ENCODE measurements at regions not wholly inside any gene's neighbourhood (a gene's known extent, or its start where the extent isn't known, plus 50 kb on each side); places are given as distances from the start of the nearest gene placed in this dataset.

GRCh38 chr6:156160007-156160794 lies 617.0 kb upstream of the ARID1B start:
- no peaks in the 10 kb centered on the region for H3K4me1 ChIP-seq (ENCODE audit: control insufficient read depth, insufficient read depth, low read length)
- H4K8ac ChIP-seq (ENCODE audit: low read depth in 2 of 2, low read length in 2 of 2): no peak overlapping the region
- dilution Hi-C loops (cut with HindIII; ENCODE audit: low sequenced_read_pairs, unreplicated experiment) (no loop called here), intact Hi-C loops (cut with micrococcal nuclease) (no loop called here), in situ Hi-C loops (cut with MboI; ENCODE audit: low sequenced_read_pairs) (no loop called here)
- ChIA-PET POLR2A (ENCODE audit: unreplicated experiment) (no interaction called here), CTCF (interaction anchor here (1.2 kb wide), 1 partner anchor 10 kb away, joined by 6 read pairs; no protein-coding TSS in a partner anchor)
- no peak overlapping the region for H2BK20ac ChIP-seq (ENCODE audit: low read depth, low read length)
- no peak overlapping the region for H2AK9ac ChIP-seq (replicated peaks; ENCODE audit: low read depth, low read length, poor library complexity)
- H4K5ac ChIP-seq (ENCODE audit: low read depth, low read length): no peak overlapping the region
- H3K79me1 ChIP-seq (ENCODE audit: low read depth in 1 of 2, low read length in 2 of 2): no peaks in the 10 kb centered on the region
- no peak overlapping the region for H3K18ac ChIP-seq (ENCODE audit: low read depth, low read length)
- TF ChIP-seq MAZ (IDR thresholded peaks at IDR 0.05; ENCODE audit: borderline replicate concordance, low read depth, low read length) (no peak), CEBPB (IDR thresholded peaks at IDR 0.05; ENCODE audit: low read depth, low read length) (no peak), MXI1 (IDR thresholded peaks at IDR 0.05; ENCODE audit: borderline replicate concordance, low read depth, low read length) (no peak), MAFK (IDR thresholded peaks at IDR 0.05; ENCODE audit: low read depth, low read length) (no peak), ELK1 (IDR thresholded peaks at IDR 0.05; ENCODE audit: borderline replicate concordance, low read depth, low read length) (no peak), BHLHE40 (IDR thresholded peaks at IDR 0.05; ENCODE audit: low read depth, low read length) (no peak), RAD21 (IDR thresholded peaks at IDR 0.05; ENCODE audit: low read length) (no peak), POLR2A (IDR thresholded peaks at IDR 0.05; ENCODE audit: low read depth, low read length) (no peak), FOS (IDR thresholded peaks at IDR 0.05; ENCODE audit: low read depth, low read length) (no peak), CTCF (conservative IDR thresholded peaks at IDR 0.05; ENCODE audit: low read depth, low read length) (no peak), RCOR1 (IDR thresholded peaks at IDR 0.05; ENCODE audit: insufficient replicate concordance, low read length) (no peak), CHD1 (IDR thresholded peaks at IDR 0.05; ENCODE audit: low read depth, low read length) (no peak), SMC3 (IDR thresholded peaks at IDR 0.05; ENCODE audit: low read depth, low read length) (no peak), USF2 (IDR thresholded peaks at IDR 0.05; ENCODE audit: low read depth, low read length) (no peak)
- no peaks in the 10 kb centered on the region for H3K27me3 ChIP-seq (ENCODE audit: control insufficient read depth, insufficient read depth, low read length)
- no peak overlapping the region for H3K9ac ChIP-seq (ENCODE audit: low read depth, low read length)
- BruUV-seq (replicated peaks): no TSS peak
- no peak overlapping the region for H2BK15ac ChIP-seq (ENCODE audit: low read depth, low read length)
- no peak overlapping the region for H3K56ac ChIP-seq (ENCODE audit: extremely low read depth, insufficient read depth, low read length)
- no peak for DNase-seq
- no peak overlapping the region for H3K4me3 ChIP-seq (ENCODE audit: insufficient read depth, low read depth, low read length)
- no peak overlapping the region for H3K4ac ChIP-seq (ENCODE audit: low read depth, low read length)
- no CpG with 5 or more reads among the region's 3 CpGs for WGBS, 2 experiments (ENCODE audit: extremely low coverage in 2 of 2, insufficient read length in 1 of 2)
- no peaks in the 10 kb centered on the region for H3K36me3 ChIP-seq (ENCODE audit: control insufficient read depth, insufficient read depth, low read length)
- ATAC-seq (ENCODE audit: low read depth): no peak
- no peak overlapping the region for H2AK5ac ChIP-seq (ENCODE audit: low read depth, low read length)
- H3K23ac ChIP-seq (ENCODE audit: low read depth, low read length): no peak overlapping the region
- no peak overlapping the region for H3K14ac ChIP-seq (replicated peaks; ENCODE audit: low read depth, low read length)
- no peak overlapping the region for H2BK120ac ChIP-seq (ENCODE audit: low read depth, low read length)
- H2BK5ac ChIP-seq (ENCODE audit: low read depth, low read length, poor library complexity, severe bottlenecking): no peak overlapping the region
- no peaks in the 10 kb centered on the region for H4K20me1 ChIP-seq (ENCODE audit: insufficient read depth, low read length)
- H3K9me1 ChIP-seq (ENCODE audit: insufficient read depth, low read length): no peaks in the 10 kb centered on the region
- H3K27ac ChIP-seq (ENCODE audit: insufficient read depth, low read length): no peak overlapping the region
- H4K91ac ChIP-seq (ENCODE audit: insufficient read depth, low read depth, low read length): no peak overlapping the region
- H2AFZ ChIP-seq (replicated peaks; ENCODE audit: low read length, poor library complexity): no peak overlapping the region
- no peak overlapping the region for H3K4me2 ChIP-seq (ENCODE audit: low read depth, low read length)
- H3K9me3 ChIP-seq (ENCODE audit: control insufficient read depth, insufficient read depth, low read length): no peaks in the 10 kb centered on the region
